Gastroesophageal sphincter (tissue), 3 donors: ENCODE measurements at regions not wholly inside any gene's neighbourhood (a gene's known extent, or its start where the extent isn't known, plus 50 kb on each side); places are given as distances from the start of the nearest gene placed in this dataset.

Experiments used
- CTCF ChIP-seq, 4 experiments: fragments of 200-600 bp in 2 of 4; fragments of 450-650 bp in 2 of 4; sonication (generic) in 1 of 4; IDR thresholded peaks; one replicate each; pipeline ENCODE4 v1.5.1; 2017 to 2019; ENCODE audit warnings: antibody characterized with exemption in 4 of 4, mild to moderate bottlenecking in 2 of 4, moderate library complexity in 2 of 4
- EP300 ChIP-seq: sonication (generic); formaldehyde crosslinking; IDR thresholded peaks from one replicate; pipeline ENCODE4 v1.6.1; 2017; ENCODE audit warnings: antibody characterized with exemption, mild to moderate bottlenecking
- POLR2A ChIP-seq, 2 donors: fragments of 450-650 bp; IDR thresholded peaks; one replicate each; pipeline ENCODE4 v1.6.1; 2017; ENCODE audit warnings: antibody characterized with exemption in 2 of 2, mild to moderate bottlenecking in 2 of 2, moderate library complexity in 1 of 2

- TF ChIP-seq CTCF (IDR thresholded peaks at IDR 0.05): no peak
- no peak for TF ChIP-seq POLR2A (IDR thresholded peaks at IDR 0.05)
- no peak for TF ChIP-seq EP300
Measured at GRCh38 chr11:82234256-82234655, 499.4 kb downstream of the FAM181B start.
